ENCODE measurements at regions not wholly inside any gene's neighbourhood (a gene's known extent, or its start where the extent isn't known, plus 50 kb on each side); places are given as distances from the start of the nearest gene placed in this dataset.

DNA sequence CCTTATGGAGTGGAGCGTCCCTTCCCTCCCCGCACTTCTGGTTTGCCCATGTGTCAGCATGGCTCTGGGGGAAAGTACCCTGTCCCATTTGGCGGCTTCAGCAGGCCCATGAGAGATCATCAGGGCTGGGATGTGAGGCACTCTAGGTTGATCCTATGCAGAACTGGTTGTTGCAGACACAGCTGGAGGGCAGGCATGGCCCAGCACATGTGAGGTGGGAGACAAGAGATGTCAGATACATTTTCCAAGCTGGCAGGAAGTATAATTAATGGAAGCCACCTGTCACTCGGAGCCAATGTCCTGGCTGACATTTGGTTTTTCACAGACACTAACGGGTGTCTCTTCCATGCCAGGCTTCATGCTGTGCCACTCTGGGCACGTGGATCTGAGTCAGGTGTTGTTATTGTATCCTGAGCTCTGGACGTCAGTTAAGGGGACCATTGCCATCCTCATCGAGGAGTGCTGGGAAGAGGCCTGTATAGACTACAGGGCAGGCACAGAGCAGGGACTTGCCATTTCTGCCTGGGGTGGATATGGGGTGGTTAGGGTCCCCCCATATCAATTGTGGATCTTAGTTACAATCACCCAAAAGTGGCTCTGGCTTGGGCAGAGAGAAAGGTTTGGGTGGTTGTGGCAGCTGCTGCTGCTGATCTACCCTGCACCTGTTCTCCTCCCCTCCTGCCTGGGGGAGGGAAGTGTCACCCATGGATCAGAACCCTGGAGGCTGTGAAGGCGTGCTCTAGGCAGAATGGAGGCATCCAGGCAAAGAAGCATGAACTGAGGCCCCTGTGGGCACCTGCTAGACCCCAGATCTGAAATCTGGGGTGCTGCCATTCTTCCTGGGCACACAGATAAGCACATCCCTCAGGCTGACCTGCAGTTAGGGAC is 140.7 kb downstream of the FBLN2 start:
- Mint-ChIP-seq H3K4me1 (ENCODE audit: low read depth) (no peaks in the 10 kb centered on the region), H3K36me3 (ENCODE audit: low read depth) (no peaks in the 10 kb centered on the region), H3K4me3 (no peak overlapping the region), H3K27ac (no peak overlapping the region), H3K9me3 (no peaks in the 10 kb centered on the region), H3K27me3 (ENCODE audit: low read depth) (no peaks in the 10 kb centered on the region)
- no peak for DNase-seq (ENCODE audit: low spot score)

- Mint-ChIP-seq H3K4me3 (no peak overlapping the region), H3K9me3 (no peaks in the 10 kb centered on the region), H3K27me3 (ENCODE audit: low read depth) (no peaks in the 10 kb centered on the region), H3K27ac (no peak overlapping the region), H3K4me1 (ENCODE audit: low read depth) (no peaks in the 10 kb centered on the region), H3K36me3 (ENCODE audit: low read depth) (no peaks in the 10 kb centered on the region)
- DNase-seq (ENCODE audit: low spot score) = no peak
Observed at GRCh38 chr3:13688824-13689223, 139.9 kb downstream of the FBLN2 start.

DNA sequence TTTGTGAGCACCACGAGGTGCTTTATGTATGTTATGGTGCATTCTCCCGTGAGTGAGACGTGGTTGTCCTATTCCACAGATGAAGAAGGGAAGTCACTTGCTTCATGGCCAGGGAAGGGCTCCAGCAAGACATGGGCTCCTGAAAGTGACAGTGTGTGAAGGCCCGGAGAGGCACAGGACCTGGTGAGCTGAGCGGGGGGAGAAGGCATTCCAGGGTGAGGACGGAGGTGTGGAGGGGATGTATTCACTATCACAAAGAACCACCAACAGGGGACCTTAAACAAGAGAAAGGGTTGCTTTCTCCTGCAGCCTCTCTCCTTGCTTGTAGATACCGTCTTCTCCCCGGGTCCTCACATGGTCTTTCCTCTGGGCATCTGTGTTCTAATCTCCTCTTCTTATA is 139.1 kb downstream of the FBLN2 start:
- no peak overlapping the region for H3K4me3 Mint-ChIP-seq
- no peaks in the 10 kb centered on the region for H3K4me1 Mint-ChIP-seq (ENCODE audit: low read depth)

More for the DNA sequence above, 139.1 kb downstream of the FBLN2 start:
- Mint-ChIP-seq H3K27me3 (ENCODE audit: low read depth) (no peaks in the 10 kb centered on the region), H3K36me3 (ENCODE audit: low read depth) (no peaks in the 10 kb centered on the region), H3K27ac (no peak overlapping the region), H3K9me3 (no peaks in the 10 kb centered on the region)
- no peak for DNase-seq (ENCODE audit: low spot score)
